Common myeloid progenitor, CD34-positive (primary cell): ENCODE measurements at regions not wholly inside any gene's neighbourhood (a gene's known extent, or its start where the extent isn't known, plus 50 kb on each side); places are given as distances from the start of the nearest gene placed in this dataset.

ENCODE experiments used
- CTCF ChIA-PET: fragments of 350-600 bp; sonication (Branson Sonifier 250); formaldehyde crosslinking; loops from one replicate; lab custom pipeline; 2021; ENCODE audit warnings: antibody characterized with exemption; lab: Charles Lee
- POLR2A ChIA-PET: fragments of 350-600 bp; sonication (Branson Sonifier 250); formaldehyde crosslinking; loops from one replicate; lab custom pipeline; 2021; ENCODE audit warnings: antibody characterized with exemption; lab: Charles Lee
- DNase-seq, 3 donors: peaks; one replicate each; pipeline versions ENCODE4 v3.0.0 to v3.0.0-alpha.2; 2013
- H3K27ac ChIP-seq, 2 experiments: 1 replicate in 1 of 2; 2 replicates in 1 of 2; pipeline ENCODE4 v1.7.0; 2013; ENCODE audit warnings: inconsistent platforms in 2 of 2, low read length in 2 of 2, mild to moderate bottlenecking in 2 of 2, low read depth in 1 of 2, moderate library complexity in 1 of 2; ENCODE audit not compliant: severe bottlenecking in 2 of 2, insufficient read depth in 1 of 2, poor library complexity in 1 of 2
- H3K27me3 ChIP-seq, 5 experiments: replicated peaks in 2 of 5; 1 replicate in 3 of 5; 2 replicates in 2 of 5; pipeline versions ENCODE4 v1.6.1 to v1.7.0; 2013; ENCODE audit warnings: low read length in 4 of 5, mild to moderate bottlenecking in 2 of 5, moderate library complexity in 2 of 5, inconsistent platforms in 1 of 5; ENCODE audit not compliant: insufficient read depth in 5 of 5, control insufficient read depth in 4 of 5
- H3K36me3 ChIP-seq, 4 experiments: 1 replicate in 2 of 4; 2 replicates in 2 of 4; pipeline versions ENCODE4 v1.6.1 to v1.7.0; 2013; ENCODE audit warnings: low read length in 3 of 4, control low read depth in 1 of 4, mild to moderate bottlenecking in 1 of 4; ENCODE audit not compliant: control insufficient read depth in 4 of 4, insufficient read depth in 4 of 4
- H3K4me1 ChIP-seq, 4 experiments: 1 replicate in 3 of 4; 2 replicates in 1 of 4; pipeline versions ENCODE4 v1.6.1 to v1.7.1; 2013; ENCODE audit warnings: low read length in 3 of 4, mild to moderate bottlenecking in 3 of 4, control low read depth in 1 of 4, inconsistent platforms in 1 of 4, moderate library complexity in 1 of 4; ENCODE audit not compliant: control insufficient read depth in 4 of 4, insufficient read depth in 4 of 4; ENCODE audit errors: control extremely low read depth in 1 of 4
- H3K4me3 ChIP-seq, 7 experiments: 1 replicate in 4 of 7; 2 replicates in 3 of 7; pipeline versions ENCODE4 v1.5.1 to v1.7.0; 2013; ENCODE audit warnings: mild to moderate bottlenecking in 7 of 7, low read length in 6 of 7, moderate library complexity in 6 of 7, inconsistent platforms in 2 of 7, low read depth in 2 of 7, control low read depth in 1 of 7; ENCODE audit not compliant: insufficient read depth in 4 of 7, control insufficient read depth in 1 of 7; ENCODE audit errors: extremely low read depth in 1 of 7
- H3K9me3 ChIP-seq, 5 experiments: 1 replicate in 4 of 5; 2 replicates in 1 of 5; pipeline versions ENCODE4 v1.6.1 to v1.7.1; 2013; ENCODE audit warnings: low read length in 4 of 5, mild to moderate bottlenecking in 2 of 5, inconsistent platforms in 1 of 5, low read depth in 1 of 5, moderate library complexity in 1 of 5; ENCODE audit not compliant: control insufficient read depth in 4 of 5, insufficient read depth in 2 of 5; ENCODE audit errors: control extremely low read depth in 1 of 5
- WGBS: methylation state at CpG from one replicate; pipeline ENCODE4 v1.1.5; 2013; ENCODE audit not compliant: insufficient coverage; 5-methylcytosine and 5-hydroxymethylcytosine counted together

DNA sequence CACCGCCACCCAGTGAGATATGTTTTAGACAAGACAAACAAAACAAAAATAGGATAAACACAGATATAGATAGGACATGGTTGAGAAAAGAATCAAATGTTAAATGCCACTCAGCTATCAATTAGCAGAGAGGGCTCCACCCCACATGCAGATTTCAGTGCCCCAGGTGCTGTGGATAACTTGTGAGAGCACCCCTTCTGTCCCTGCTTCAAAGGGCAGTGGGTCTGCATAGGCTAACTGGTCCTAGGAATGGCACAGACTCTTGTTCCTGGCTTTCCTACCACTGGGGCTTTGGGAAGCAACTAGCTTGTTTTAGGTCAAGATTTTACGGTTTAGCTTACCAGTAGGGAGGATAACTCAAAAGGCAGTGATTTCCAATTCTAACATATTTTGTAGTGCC lies 460.3 kb downstream of the TSHZ3 start:
- CTCF ChIA-PET = interaction anchor here (1.3 to 1.5 kb wide), 2 partner anchors 89 to 103 kb away, joined by 3 read pairs; no protein-coding TSS in a partner anchor
- H3K4me3 ChIP-seq = no peak overlapping the region
- no peaks in the 10 kb centered on the region for H3K27me3 ChIP-seq
- H3K27ac ChIP-seq = no peak overlapping the region
- DNase-seq = no peak
- peaks cover 0 to 7% (median 2%) of the 10 kb centered on the region in 4 experiments for H3K4me1 ChIP-seq
- POLR2A ChIA-PET = no interaction called here
- WGBS = 100% methylated on average over 1 of the region's 2 CpGs
- H3K9me3 ChIP-seq = no peaks in the 10 kb centered on the region
- H3K36me3 ChIP-seq = no peaks in the 10 kb centered on the region

- ChIA-PET POLR2A (no interaction called here), CTCF (no interaction called here)
- DNase-seq = no peak
- Histone ChIP-seq H3K9me3 (no peaks in the 10 kb centered on the region), H3K36me3 (no peaks in the 10 kb centered on the region), H3K27ac (no peak overlapping the region), H3K27me3 (no peaks in the 10 kb centered on the region), H3K4me3 (no peak overlapping the region), H3K4me1 (peaks cover 0 to 7% (median 3%) of the 10 kb centered on the region in 4 experiments)
- WGBS = 98% methylated on average over 6 of the region's 6 CpGs
Observed at GRCh38 chr19:30887042-30887441, 462.2 kb downstream of the TSHZ3 start.

GRCh38 chr19:30886222-30886621 lies 463.0 kb downstream of the TSHZ3 start:
- WGBS = 100% methylated on average over 4 of the region's 7 CpGs
- Histone ChIP-seq H3K27ac (no peak overlapping the region), H3K4me3 (no peak overlapping the region), H3K27me3 (no peaks in the 10 kb centered on the region), H3K36me3 (no peaks in the 10 kb centered on the region), H3K4me1 (peaks cover 0 to 9% (median 3%) of the 10 kb centered on the region in 4 experiments), H3K9me3 (no peaks in the 10 kb centered on the region)
- ChIA-PET POLR2A (no interaction called here), CTCF (interaction anchor here (0.9 kb wide), 1 partner anchor 14 kb away, joined by 3 read pairs; no protein-coding TSS in a partner anchor)
- no peak for DNase-seq

DNA sequence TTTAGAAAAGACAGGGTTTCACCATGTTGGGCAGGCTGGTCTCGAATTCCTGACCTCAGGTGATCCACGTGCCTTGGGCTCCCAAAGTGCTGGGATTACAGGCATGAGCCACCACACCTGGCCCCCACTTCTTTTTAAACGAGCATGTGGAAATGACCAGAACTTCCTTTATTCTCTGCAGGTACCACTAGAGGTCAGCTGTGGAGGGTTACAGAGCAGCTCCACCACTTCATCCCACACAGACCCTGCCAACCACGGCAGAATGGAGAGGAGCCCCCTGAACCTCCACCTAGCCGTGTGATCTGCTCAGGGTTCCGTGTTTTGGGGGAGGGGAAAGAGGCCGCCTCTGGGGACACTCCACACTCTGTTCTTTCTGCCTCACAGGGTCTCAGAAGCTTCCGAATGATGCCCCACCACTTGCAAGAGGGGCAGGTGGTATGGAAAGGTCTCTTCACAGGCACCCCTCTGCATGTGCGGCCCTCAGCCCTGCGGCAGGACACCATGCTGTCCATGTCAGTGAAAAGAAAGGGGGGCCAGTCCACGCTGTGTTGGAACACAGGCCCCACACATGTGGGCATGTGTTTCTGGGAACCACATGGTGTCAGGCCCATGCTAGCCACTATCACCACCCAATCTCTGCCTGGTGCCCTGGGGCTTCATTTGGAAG lies 465.0 kb downstream of the TSHZ3 start:
- ChIA-PET POLR2A (interaction anchor here (0.7 kb wide), 1 partner anchor 359 kb away, joined by 3 read pairs; no protein-coding TSS in a partner anchor), CTCF (interaction anchor here (1.1 kb wide), 1 partner anchor 12 kb away, joined by 3 read pairs; no protein-coding TSS in a partner anchor)
- DNase-seq = no peak
- Histone ChIP-seq H3K4me1 (peaks cover 0 to 4% (median 0%) of the 10 kb centered on the region in 4 experiments), H3K27ac (no peak overlapping the region), H3K4me3 (no peak overlapping the region), H3K9me3 (no peaks in the 10 kb centered on the region), H3K36me3 (no peaks in the 10 kb centered on the region), H3K27me3 (no peaks in the 10 kb centered on the region)
- 89% methylated on average over 7 of the region's 11 CpGs for WGBS

DNA sequence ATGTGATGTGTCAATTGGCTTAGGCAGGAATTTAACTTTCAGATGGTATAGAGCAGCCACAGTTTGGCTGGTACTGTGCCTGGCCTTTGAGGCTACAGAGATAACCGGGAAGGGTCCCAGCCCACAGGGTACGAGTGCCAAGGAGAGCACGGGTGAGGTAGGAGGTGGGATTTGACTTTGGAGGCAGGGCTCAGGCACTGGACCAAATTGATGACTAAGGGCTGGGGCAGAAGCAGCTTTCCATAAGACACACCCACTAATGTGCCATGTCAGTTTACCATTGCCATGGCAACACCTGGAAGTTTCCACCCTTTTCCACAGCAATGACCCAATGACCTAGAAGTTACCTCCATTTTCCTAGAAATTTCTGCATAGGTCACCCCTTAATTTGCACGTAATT lies 466.2 kb downstream of the TSHZ3 start:
- ChIA-PET POLR2A (no interaction called here), CTCF (interaction anchor here (1.1 to 1.4 kb wide), 2 partner anchors 11 to 83 kb away, joined by 3 read pairs; no protein-coding TSS in a partner anchor)
- H3K9me3 ChIP-seq = no peaks in the 10 kb centered on the region
- WGBS = no CpG with 5 or more reads among the region's 4 CpGs
- DNase-seq = no peak
- H3K27me3 ChIP-seq = no peaks in the 10 kb centered on the region
- peaks cover 0 to 11% (median 5%) of the 10 kb centered on the region in 4 experiments for H3K4me1 ChIP-seq
- no peaks in the 10 kb centered on the region for H3K36me3 ChIP-seq
- no peak overlapping the region for H3K27ac ChIP-seq
- no peak overlapping the region for H3K4me3 ChIP-seq

DNA sequence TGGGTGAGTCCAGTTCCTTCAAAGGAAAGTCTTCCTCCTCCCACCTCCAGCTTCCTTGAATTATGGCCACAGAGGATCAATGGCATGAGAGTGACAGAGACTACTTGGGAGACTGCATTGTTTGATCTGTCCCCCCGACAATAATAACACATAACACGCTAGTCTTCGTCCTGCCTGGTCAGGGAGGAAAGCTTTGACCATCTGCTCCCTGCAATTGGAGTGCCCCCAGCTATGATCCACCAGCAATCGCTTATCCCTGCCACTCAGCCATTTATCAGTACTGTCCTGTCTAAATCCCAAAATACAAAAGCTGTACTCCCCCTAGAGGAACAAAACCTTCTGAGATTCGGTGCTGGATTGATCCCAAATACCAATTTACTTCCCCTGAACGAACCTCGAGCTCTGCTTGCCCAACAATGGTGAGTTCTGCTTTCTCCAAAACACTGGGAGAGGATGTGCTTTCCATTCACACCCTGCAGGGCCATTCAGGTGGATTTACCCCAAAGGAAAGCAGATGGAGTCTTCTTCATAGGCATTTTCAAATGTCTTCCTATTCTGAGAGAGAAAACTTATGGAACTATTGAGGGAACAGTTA lies 466.7 kb downstream of the TSHZ3 start:
- POLR2A ChIA-PET = no interaction called here
- no peak overlapping the region for H3K4me3 ChIP-seq
- CTCF ChIA-PET = interaction anchor here (0.9 to 1.4 kb wide), 2 partner anchors 60 to 83 kb away, joined by 3 read pairs; no protein-coding TSS in a partner anchor
- WGBS = 68% methylated on average over 7 of the region's 7 CpGs
- DNase-seq = peak in 1 of 3 donors; percentile 11
- no peaks in the 10 kb centered on the region for H3K27me3 ChIP-seq
- peaks cover 0 to 15% (median 6%) of the 10 kb centered on the region in 4 experiments for H3K4me1 ChIP-seq
- H3K27ac ChIP-seq = no peak overlapping the region
- no peaks in the 10 kb centered on the region for H3K36me3 ChIP-seq
- no peaks in the 10 kb centered on the region for H3K9me3 ChIP-seq

- H3K27ac ChIP-seq = no peak overlapping the region
- ChIA-PET POLR2A (no interaction called here), CTCF (interaction anchor here (0.9 kb wide), 1 partner anchor 61 kb away, joined by 3 read pairs; no protein-coding TSS in a partner anchor)
- no peaks in the 10 kb centered on the region for H3K36me3 ChIP-seq
- no peak overlapping the region for H3K4me3 ChIP-seq
- WGBS = 88% methylated on average over 2 of the region's 2 CpGs
- H3K4me1 ChIP-seq = peaks cover 0 to 18% (median 9%) of the 10 kb centered on the region in 4 experiments
- H3K9me3 ChIP-seq = no peaks in the 10 kb centered on the region
- no peak for DNase-seq
- H3K27me3 ChIP-seq = no peaks in the 10 kb centered on the region
Observed at GRCh38 chr19:30881930-30882329, 467.3 kb downstream of the TSHZ3 start.
